WERI-Rb-1 (cell line): ENCODE measurements at regions not wholly inside any gene's neighbourhood (a gene's known extent, or its start where the extent isn't known, plus 50 kb on each side); places are given as distances from the start of the nearest gene placed in this dataset.

ENCODE experiments used
- DNase-seq: peaks from one replicate; pipeline ENCODE4 v3.0.0-alpha.2; 2020
- H3K27ac ChIP-seq: fragments of 250-450 bp; sonication (Bioruptor Pico); 2 replicates; pipeline ENCODE4 v1.5.1; 2020; ENCODE audit warnings: mild to moderate bottlenecking, moderate library complexity
- H3K27me3 ChIP-seq: fragments of 250-450 bp; sonication (Bioruptor Pico); 2 replicates; pipeline ENCODE4 v1.5.1; 2021; ENCODE audit warnings: mild to moderate bottlenecking, low read depth, moderate library complexity; ENCODE audit not compliant: insufficient read depth, severe bottlenecking
- H3K36me3 ChIP-seq: fragments of 250-450 bp; sonication (Bioruptor Pico); 2 replicates; pipeline ENCODE4 v1.5.1; 2020; ENCODE audit warnings: mild to moderate bottlenecking, moderate library complexity
- H3K4me3 ChIP-seq: 2 replicates; pipeline ENCODE4 v1.5.1; 2011; ENCODE audit warnings: low read depth, mild to moderate bottlenecking, control low read depth, low read length
- H3K9me3 ChIP-seq: fragments of 250-450 bp; sonication (Bioruptor Pico); 2 replicates; pipeline ENCODE4 v1.5.1; 2021; ENCODE audit warnings: mild to moderate bottlenecking, moderate library complexity; ENCODE audit not compliant: severe bottlenecking
- CTCF ChIP-seq: IDR thresholded peaks from 2 replicates; pipeline ENCODE4 v1.5.1; 2011; ENCODE audit warnings: low read depth, mild to moderate bottlenecking, control low read depth, inconsistent platforms, low read length

- TF ChIP-seq CTCF = no peak
- Histone ChIP-seq H3K9me3 (no peaks in the 10 kb centered on the region), H3K4me3 (no peak overlapping the region), H3K27ac (no peak overlapping the region), H3K36me3 (no peaks in the 10 kb centered on the region), H3K27me3 (peaks cover 17% of the 10 kb centered on the region)
- DNase-seq = no peak
Measured at GRCh38 chr21:20110368-20110767, 887.8 kb upstream of the NCAM2 start.

- H3K36me3 ChIP-seq = no peaks in the 10 kb centered on the region
- DNase-seq = no peak
- no peaks in the 10 kb centered on the region for H3K9me3 ChIP-seq
- peaks cover 3% of the 10 kb centered on the region for H3K27me3 ChIP-seq
- no peak for TF ChIP-seq CTCF
- no peak overlapping the region for H3K27ac ChIP-seq
- no peak overlapping the region for H3K4me3 ChIP-seq
Measured at GRCh38 chr21:20151741-20152140, 846.5 kb upstream of the NCAM2 start.

GRCh38 chr21:20163167-20163566 lies 835.0 kb upstream of the NCAM2 start:
- Histone ChIP-seq H3K9me3 (no peaks in the 10 kb centered on the region), H3K27ac (no peak overlapping the region), H3K4me3 (no peak overlapping the region), H3K27me3 (peaks cover 3% of the 10 kb centered on the region), H3K36me3 (no peaks in the 10 kb centered on the region)
- TF ChIP-seq CTCF = no peak
- no peak for DNase-seq

DNA sequence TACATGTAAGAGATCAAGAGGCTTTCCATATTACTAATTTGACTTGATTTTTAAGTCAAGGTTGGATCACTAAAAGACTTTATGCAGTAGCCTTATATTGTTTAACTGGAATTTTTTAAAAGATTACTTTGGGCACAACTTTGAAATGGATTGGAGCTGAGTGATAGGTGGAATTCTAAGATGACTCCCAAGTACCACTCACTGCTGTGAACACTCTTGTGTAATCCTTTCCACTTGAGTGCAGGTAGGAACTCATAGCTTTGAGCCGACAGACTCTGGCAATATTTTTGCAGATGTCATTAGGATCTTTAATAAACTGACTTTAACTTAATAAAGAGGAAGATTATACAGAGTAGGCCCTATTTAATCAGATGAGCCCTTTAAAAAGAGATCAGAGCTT lies 831.1 kb upstream of the NCAM2 start:
- Histone ChIP-seq H3K27ac (no peak overlapping the region), H3K36me3 (no peaks in the 10 kb centered on the region), H3K27me3 (peaks cover 7% of the 10 kb centered on the region), H3K4me3 (no peak overlapping the region), H3K9me3 (no peaks in the 10 kb centered on the region)
- DNase-seq = no peak
- no peak for TF ChIP-seq CTCF

DNA sequence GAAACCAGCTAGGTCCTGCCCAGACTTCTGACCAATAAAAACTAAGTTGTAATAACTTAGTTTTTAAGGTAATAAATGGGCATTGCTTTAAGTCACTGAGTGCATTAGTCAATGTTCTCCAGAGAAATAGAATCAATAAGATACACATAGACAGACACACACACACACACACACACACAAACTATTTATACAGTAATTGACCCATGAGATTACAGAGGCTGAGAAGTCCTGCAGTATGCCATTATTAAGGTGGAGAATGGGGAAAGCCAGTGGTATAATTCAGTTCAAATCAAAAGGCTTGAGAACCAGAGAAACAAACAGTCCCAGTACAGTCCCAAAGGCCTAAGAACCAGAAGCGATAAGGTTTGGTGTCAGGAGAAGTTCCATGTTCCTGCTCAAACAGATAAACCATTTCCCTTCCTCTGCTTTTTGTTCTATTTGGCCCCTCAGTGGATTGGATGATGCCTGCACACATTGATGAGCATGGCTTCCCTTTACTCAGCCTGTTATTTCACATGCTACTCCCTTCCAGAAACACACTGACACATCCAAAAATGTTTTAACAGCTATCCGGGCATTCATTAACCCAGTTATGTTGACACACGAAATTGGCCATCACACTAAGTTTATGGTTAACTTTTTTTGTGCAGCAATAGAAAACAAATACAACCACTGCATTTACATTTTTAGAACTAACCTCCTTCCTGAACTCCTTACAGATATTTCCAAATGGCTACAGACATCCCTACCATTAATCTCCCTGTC lies 828.2 kb upstream of the NCAM2 start:
- Histone ChIP-seq H3K27me3 (peaks cover 3% of the 10 kb centered on the region), H3K9me3 (no peaks in the 10 kb centered on the region), H3K4me3 (no peak overlapping the region), H3K27ac (no peak overlapping the region), H3K36me3 (no peaks in the 10 kb centered on the region)
- TF ChIP-seq CTCF = no peak
- DNase-seq = no peak

DNA sequence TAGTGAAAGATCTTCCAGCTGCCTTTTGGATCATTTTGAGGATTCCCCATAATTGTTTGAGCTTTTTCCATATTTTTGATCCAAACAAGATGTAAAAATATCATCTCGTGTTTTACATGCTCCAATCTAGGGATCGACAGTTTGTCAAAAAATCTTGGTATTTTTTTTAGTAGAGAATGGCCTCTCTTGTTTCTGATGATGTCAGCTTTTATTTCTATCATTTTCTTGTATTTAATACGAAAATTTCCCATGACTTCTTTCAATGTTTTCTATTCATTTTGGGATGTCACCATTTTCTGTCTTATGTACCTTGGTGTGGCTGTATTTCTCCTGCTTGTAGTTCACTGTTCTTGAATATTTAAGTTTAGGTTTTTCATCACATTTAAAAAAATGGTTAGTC lies 812.0 kb upstream of the NCAM2 start:
- H3K4me3 ChIP-seq = no peak overlapping the region
- TF ChIP-seq CTCF = no peak
- H3K36me3 ChIP-seq = no peaks in the 10 kb centered on the region
- no peak overlapping the region for H3K27ac ChIP-seq
- no peaks in the 10 kb centered on the region for H3K9me3 ChIP-seq
- DNase-seq = no peak
- H3K27me3 ChIP-seq = peaks cover 15% of the 10 kb centered on the region
